ENCODE measurements at regions not wholly inside any gene's neighbourhood (a gene's known extent, or its start where the extent isn't known, plus 50 kb on each side); places are given as distances from the start of the nearest gene placed in this dataset.

DNA sequence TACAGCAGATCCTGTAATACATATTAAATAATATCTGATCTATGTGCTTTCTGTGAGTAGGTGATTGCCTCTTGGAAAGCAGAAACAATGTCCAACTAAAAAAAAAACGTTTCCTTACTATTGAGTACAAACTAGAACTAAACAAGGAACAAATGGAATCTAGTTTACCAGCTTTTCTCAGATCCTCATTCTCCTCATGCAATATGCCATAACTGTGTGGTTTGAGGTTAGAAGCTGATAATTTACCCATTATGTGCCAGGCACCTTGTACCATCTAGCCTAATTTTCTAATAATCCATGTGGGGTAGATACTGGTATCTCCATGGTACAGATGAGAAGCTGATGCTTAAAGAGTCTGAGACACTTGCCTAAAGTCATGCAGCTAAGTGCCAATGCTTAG, 154.7 kb downstream of the PTGER3 start:
- no peaks in the 10 kb centered on the region for H3K27me3 ChIP-seq (replicated peaks in 1 of 4; ENCODE audit: control insufficient read depth in 3 of 4, extremely low read depth in 1 of 4, insufficient read depth in 3 of 4, low read length in 3 of 4)
- POLR2A ChIA-PET (ENCODE audit: partially characterized antibody), result no interaction called here
- DNase-seq (ENCODE audit: low read depth in 1 of 2, low spot score in 2 of 2), result no peak
- H3K4me3 ChIP-seq (ENCODE audit: extremely low read depth in 1 of 4, insufficient read depth in 2 of 4, low read depth in 3 of 4, low read length in 4 of 4), result no peak overlapping the region
- H4K8ac ChIP-seq (ENCODE audit: extremely low read depth, insufficient read depth, low read length), result no peak overlapping the region
- no peaks in the 10 kb centered on the region for H3K9me3 ChIP-seq (ENCODE audit: insufficient read depth in 2 of 2, low read depth in 1 of 2, low read length in 1 of 2)
- H3K4ac ChIP-seq (replicated peaks; ENCODE audit: insufficient read length, low read depth, low read length), result no peak overlapping the region
- no peaks in the 10 kb centered on the region for H4K20me1 ChIP-seq (replicated peaks in 1 of 2; ENCODE audit: control insufficient read depth in 1 of 2, insufficient read depth in 2 of 2, low read length in 2 of 2)
- CTCF ChIA-PET (ENCODE audit: partially characterized antibody), result interaction anchor here (1.3 to 1.7 kb wide), 4 partner anchors 7 to 207 kb away, joined by 3 to 6 read pairs (median 4); no protein-coding TSS in a partner anchor
- no peak overlapping the region for H2BK20ac ChIP-seq (ENCODE audit: low read length)
- no peak overlapping the region for H2BK120ac ChIP-seq (replicated peaks; ENCODE audit: low read depth, low read length)
- H4K5ac ChIP-seq (ENCODE audit: insufficient read length, low read depth, low read length), result no peak overlapping the region
- H3K79me2 ChIP-seq (ENCODE audit: control insufficient read depth in 1 of 2, insufficient read depth in 2 of 2, low read length in 2 of 2), result no peaks in the 10 kb centered on the region
- H3K4me1 ChIP-seq (replicated peaks in 1 of 4; ENCODE audit: control insufficient read depth in 3 of 4, insufficient read depth in 4 of 4, low read length in 3 of 4), result peaks cover 0 to 8% (median 0%) of the 10 kb centered on the region in 4 experiments; a peak in 2 of 7 replicates
- H3K36me3 ChIP-seq (ENCODE audit: control insufficient read depth in 2 of 4, insufficient read depth in 4 of 4, low read length in 3 of 4), result no peaks in the 10 kb centered on the region
- no peak for FAIRE-seq
- H3K56ac ChIP-seq (replicated peaks; ENCODE audit: insufficient read length, low read depth, low read length), result no peak overlapping the region
- H3K23ac ChIP-seq (ENCODE audit: insufficient read length), result no peak overlapping the region
- no peaks in the 10 kb centered on the region for H3K79me1 ChIP-seq (ENCODE audit: low read depth, low read length)
- H2BK5ac ChIP-seq (ENCODE audit: low read depth, low read length), result no peak overlapping the region
- no peak overlapping the region for H3K9ac ChIP-seq (replicated peaks in 1 of 4; ENCODE audit: extremely low read depth in 1 of 4, low read depth in 3 of 4, low read length in 3 of 4)
- no peak overlapping the region for H3K18ac ChIP-seq (ENCODE audit: extremely low read depth, low read length)
- no peak overlapping the region for H3K27ac ChIP-seq (ENCODE audit: low read depth, low read length)
- no peak overlapping the region for H2BK15ac ChIP-seq (ENCODE audit: low read length)
- H3K23me2 ChIP-seq (ENCODE audit: low read depth, low read length), result no peaks in the 10 kb centered on the region
- 74% methylated on average over 1 of the region's 1 CpG; no CpG with 5 or more reads in 1 of the 2 experiments for WGBS, 2 experiments (ENCODE audit: extremely low coverage in 1 of 2, insufficient coverage in 1 of 2, insufficient read length in 1 of 2, insufficient replicate concordance in 2 of 2, low coverage in 1 of 2, low lambda C conversion rate in 2 of 2, missing lambda C conversion rate in 1 of 2)
- H4K91ac ChIP-seq (replicated peaks; ENCODE audit: insufficient read length, low read length), result no peak overlapping the region
- H2BK12ac ChIP-seq (ENCODE audit: low read depth, low read length), result no peak overlapping the region
- no peak overlapping the region for H3K4me2 ChIP-seq (ENCODE audit: insufficient read depth in 1 of 2, low read depth in 2 of 2, low read length in 2 of 2)
- no peak overlapping the region for H2AK5ac ChIP-seq (ENCODE audit: low read depth, low read length)
- no peak overlapping the region for H3K14ac ChIP-seq (ENCODE audit: insufficient read length)
- no peak overlapping the region for H2AFZ ChIP-seq (ENCODE audit: low read length)
- no peak for TF ChIP-seq YY1 (IDR thresholded peaks at IDR 0.05; ENCODE audit: low read depth, low read length)
- TF ChIP-seq CBX8 (IDR thresholded peaks at IDR 0.05; ENCODE audit: borderline replicate concordance, low read depth, low read length), result no peak
- TF ChIP-seq MAFK (IDR thresholded peaks at IDR 0.05; ENCODE audit: low read depth, low read length), result no peak
- TF ChIP-seq FOSL1 (IDR thresholded peaks at IDR 0.05; ENCODE audit: insufficient read depth, low read depth, low read length), result no peak
- no peak for TF ChIP-seq SP1 (IDR thresholded peaks at IDR 0.05; ENCODE audit: low read depth, low read length)
- TF ChIP-seq CEBPB (IDR thresholded peaks at IDR 0.05; ENCODE audit: low read depth, low read length), result no peak
- no peak for TF ChIP-seq CREB1 (IDR thresholded peaks at IDR 0.05)
- no peak for TF ChIP-seq TBP (IDR thresholded peaks at IDR 0.05; ENCODE audit: low read depth, low read length)
- no peak for TF ChIP-seq HDAC2 (IDR thresholded peaks at IDR 0.05; ENCODE audit: borderline replicate concordance in 1 of 2, low read depth in 2 of 2, low read length in 2 of 2)
- no peak for TF ChIP-seq ATF2 (IDR thresholded peaks at IDR 0.05; ENCODE audit: low read length)
- TF ChIP-seq RNF2 (IDR thresholded peaks at IDR 0.05; ENCODE audit: borderline replicate concordance, low read depth, low read length, missing control alignments, poor library complexity, severe bottlenecking), result no peak
- TF ChIP-seq SP4 (IDR thresholded peaks at IDR 0.05; ENCODE audit: low read length), result no peak
- TF ChIP-seq SIX5 (IDR thresholded peaks at IDR 0.05; ENCODE audit: low read depth, low read length), result no peak
- no peak for TF ChIP-seq GTF2F1 (IDR thresholded peaks at IDR 0.05; ENCODE audit: borderline replicate concordance, low read depth, low read length)
